Lung (tissue), 11 donors: ENCODE measurements at regions not wholly inside any gene's neighbourhood (a gene's known extent, or its start where the extent isn't known, plus 50 kb on each side); places are given as distances from the start of the nearest gene placed in this dataset.
A peak's percentile ranks its signal among the peaks of the same experiment; 100 is the strongest.

Experiments
- ATAC-seq: fragments of 200-7000 bp; cut with Tn5 transposase; one replicate; pipeline ENCODE4 v1.9.1; 2020; ENCODE audit warnings: moderate number of reproducible peaks; ENCODE audit not compliant: insufficient read depth, low FRiP score
- DNase-seq, 3 donors: peaks; one replicate each; pipeline ENCODE4 v3.0.0-alpha.2; 2013 to 2017
- H3K27ac ChIP-seq, 2 donors: one replicate each; pipeline ENCODE4 v1.5.1; 2013; ENCODE audit warnings: mild to moderate bottlenecking in 2 of 2, moderate library complexity in 2 of 2, control low read depth in 1 of 2, inconsistent platforms in 1 of 2, low read depth in 1 of 2, low read length in 1 of 2
- H3K27me3 ChIP-seq, 3 donors: one replicate each; pipeline ENCODE4 v1.5.1; 2013; ENCODE audit warnings: low read length in 2 of 3; ENCODE audit not compliant: control insufficient read depth in 3 of 3, insufficient read depth in 3 of 3
- H3K36me3 ChIP-seq, 4 donors: one replicate each; pipeline ENCODE4 v1.5.1; 2013; ENCODE audit warnings: low read length in 4 of 4, mild to moderate bottlenecking in 1 of 4, moderate library complexity in 1 of 4; ENCODE audit not compliant: control insufficient read depth in 4 of 4, insufficient read depth in 4 of 4
- H3K4me1 ChIP-seq, 5 donors: one replicate each; pipeline ENCODE4 v1.5.1; 2013; ENCODE audit warnings: low read length in 5 of 5, mild to moderate bottlenecking in 2 of 5, moderate library complexity in 1 of 5; ENCODE audit not compliant: control insufficient read depth in 5 of 5, insufficient read depth in 5 of 5
- H3K4me3 ChIP-seq: one replicate; pipeline ENCODE4 v1.5.1; 2013; ENCODE audit warnings: mild to moderate bottlenecking, control low read depth, moderate library complexity
- H3K9ac ChIP-seq, 2 donors: one replicate each; pipeline ENCODE4 v1.5.1; 2013; ENCODE audit warnings: low read length in 2 of 2, control low read depth in 1 of 2; ENCODE audit not compliant: insufficient read depth in 1 of 2
- H3K9me3 ChIP-seq, 4 donors: one replicate each; pipeline ENCODE4 v1.5.1; 2013; ENCODE audit warnings: low read length in 3 of 4, mild to moderate bottlenecking in 1 of 4, moderate library complexity in 1 of 4; ENCODE audit not compliant: control insufficient read depth in 4 of 4, insufficient read depth in 3 of 4
- CTCF ChIP-seq: IDR thresholded peaks from 2 replicates; pipeline ENCODE4 v1.5.1; 2012; ENCODE audit warnings: mild to moderate bottlenecking; ENCODE audit errors: control extremely low read depth, extremely low read depth
- WGBS, 2 donors: extraction: QIAGEN DNeasy Blood & Tissue Kit; methylation state at CpG; one replicate each; pipeline ENCODE4 v1.1.7; 2013; 5-methylcytosine and 5-hydroxymethylcytosine counted together
- donor health status: control.
- donor health status: control.
- donor health status: Bipolar disorder and iron deficiency.
- donor health status: healthy.
- donor health status: DM: yes; HTN: yes; CAD: no.

- H3K9ac ChIP-seq: no peak overlapping the region
- TF ChIP-seq CTCF: no peak
- WGBS, 2 donors: 71 to 79% methylated on average over 5 of the region's 5 CpGs
- H3K27me3 ChIP-seq: no peaks in the 10 kb centered on the region
- peaks cover 0 to under 1% (median 0%) of the 10 kb centered on the region in 4 donors for H3K9me3 ChIP-seq
- no peak overlapping the region for H3K27ac ChIP-seq
- DNase-seq: no peak
- peak; percentile 75 for ATAC-seq
- H3K4me1 ChIP-seq: peaks cover 0 to 1% (median 0%) of the 10 kb centered on the region in 5 donors
- no peak overlapping the region for H3K4me3 ChIP-seq
- no peaks in the 10 kb centered on the region for H3K36me3 ChIP-seq
These were observed 348.0 kb upstream of the DPPA4 start for GRCh38 chr3:109685084-109686079.

- H3K36me3 ChIP-seq: no peaks in the 10 kb centered on the region
- H3K9me3 ChIP-seq: peaks cover 0 to 3% (median under 1%) of the 10 kb centered on the region in 4 donors
- H3K4me1 ChIP-seq: peaks cover 0 to 1% (median 0%) of the 10 kb centered on the region in 5 donors
- no peak for DNase-seq
- TF ChIP-seq CTCF: no peak
- H3K27me3 ChIP-seq: no peaks in the 10 kb centered on the region
- no peak overlapping the region for H3K27ac ChIP-seq
- no peak overlapping the region for H3K9ac ChIP-seq
- no peak for ATAC-seq
- H3K4me3 ChIP-seq: no peak overlapping the region
These were observed 350.3 kb upstream of the DPPA4 start for GRCh38 chr3:109687626-109688025.

GRCh38 chr3:109696932-109697331 lies 359.6 kb upstream of the DPPA4 start:
- no peaks in the 10 kb centered on the region for H3K36me3 ChIP-seq
- no peaks in the 10 kb centered on the region for H3K4me1 ChIP-seq
- no peaks in the 10 kb centered on the region for H3K27me3 ChIP-seq
- no peak overlapping the region for H3K4me3 ChIP-seq
- DNase-seq (no peak), ATAC-seq (no peak)
- TF ChIP-seq CTCF: no peak
- no peak overlapping the region for H3K9ac ChIP-seq
- H3K9me3 ChIP-seq: peaks cover 0 to 10% (median 5%) of the 10 kb centered on the region in 4 donors
- H3K27ac ChIP-seq: no peak overlapping the region
